GM23338 (cell line): ENCODE measurements at regions not wholly inside any gene's neighbourhood (a gene's known extent, or its start where the extent isn't known, plus 50 kb on each side); places are given as distances from the start of the nearest gene placed in this dataset.

Experiments
- ATAC-seq: fragments of 200-7000 bp; cut with Tn5 transposase; 3 replicates; pipeline ENCODE4 v1.9.1; 2020
- DNase-seq: peaks from one replicate; pipeline ENCODE4 v3.0.0-alpha.2; 2015; ENCODE audit warnings: low spot score
- H2AFZ ChIP-seq: fragments of 200-600 bp; sonication (generic); 2 replicates; pipeline ENCODE4 v1.8.0; 2016; ENCODE audit warnings: antibody characterized with exemption, mild to moderate bottlenecking, moderate library complexity
- H3F3A ChIP-seq: fragments of 200-600 bp; sonication (generic); replicated peaks from 2 replicates; pipeline ENCODE4 v1.8.0; 2017; ENCODE audit warnings: antibody characterized with exemption, mixed run types, low read depth
- H3K27ac ChIP-seq: fragments of 200-600 bp; sonication (generic); 2 replicates; pipeline ENCODE4 v1.6.1; 2016; ENCODE audit warnings: low read depth
- H3K27me3 ChIP-seq: fragments of 200-600 bp; sonication (generic); 2 replicates; pipeline ENCODE4 v1.8.0; 2016; ENCODE audit warnings: mild to moderate bottlenecking, mixed run types, moderate library complexity; ENCODE audit not compliant: insufficient read depth
- H3K36me3 ChIP-seq: fragments of 200-600 bp; sonication (generic); 2 replicates; pipeline ENCODE4 v1.8.0; 2016; ENCODE audit warnings: mild to moderate bottlenecking; ENCODE audit not compliant: insufficient read depth
- H3K4me1 ChIP-seq: fragments of 200-600 bp; sonication (generic); 2 replicates; pipeline ENCODE4 v1.8.0; 2016; ENCODE audit warnings: mild to moderate bottlenecking, moderate library complexity; ENCODE audit not compliant: insufficient read depth
- H3K4me2 ChIP-seq: fragments of 200-600 bp; sonication (generic); 2 replicates; pipeline ENCODE4 v1.7.1; 2017; ENCODE audit warnings: mixed run types
- H3K4me3 ChIP-seq: fragments of 200-600 bp; sonication (generic); 2 replicates; pipeline ENCODE4 v1.6.1; 2016; ENCODE audit warnings: mixed run types
- H3K79me2 ChIP-seq: fragments of 200-600 bp; sonication (generic); replicated peaks from 2 replicates; pipeline ENCODE4 v1.8.0; 2017; ENCODE audit warnings: mild to moderate bottlenecking; ENCODE audit not compliant: insufficient read depth
- H3K9me2 ChIP-seq: fragments of 200-600 bp; sonication (generic); 2 replicates; pipeline ENCODE4 v1.8.0; 2017; ENCODE audit not compliant: insufficient read depth
- H4K20me1 ChIP-seq: fragments of 200-600 bp; sonication (generic); replicated peaks from 2 replicates; pipeline ENCODE4 v1.8.0; 2017; ENCODE audit warnings: mild to moderate bottlenecking; ENCODE audit not compliant: insufficient read depth
- H3K27ac Mint-ChIP-seq: 2 replicates; pipeline ENCODE4 v1.8.0; 2020; ENCODE audit warnings: inconsistent platforms, mild to moderate bottlenecking, moderate library complexity, mixed read lengths
- H3K27me3 Mint-ChIP-seq: 3 replicates; pipeline ENCODE4 v1.8.0; 2022; ENCODE audit warnings: low read depth, mild to moderate bottlenecking, moderate library complexity, mixed read lengths, inconsistent platforms; ENCODE audit not compliant: insufficient read depth, poor library complexity
- H3K36me3 Mint-ChIP-seq: 3 replicates; pipeline ENCODE4 v1.8.0; 2021; ENCODE audit warnings: low read depth, mild to moderate bottlenecking, inconsistent platforms, moderate library complexity, mixed read lengths
- H3K4me1 Mint-ChIP-seq: 3 replicates; pipeline ENCODE4 v1.8.0; 2020; ENCODE audit warnings: mild to moderate bottlenecking, inconsistent platforms, mixed read lengths
- H3K4me3 Mint-ChIP-seq: 3 replicates; pipeline ENCODE4 v1.8.0; 2021; ENCODE audit warnings: moderate library complexity, mild to moderate bottlenecking, inconsistent platforms, mixed read lengths
- H3K9me3 Mint-ChIP-seq: 3 replicates; pipeline ENCODE4 v1.8.0; 2020; ENCODE audit warnings: moderate library complexity, mild to moderate bottlenecking, inconsistent platforms, mixed read lengths
- CREB1 ChIP-seq: fragments of 250-450 bp; sonication (Bioruptor Pico); IDR thresholded peaks from 2 replicates; pipeline ENCODE4 v1.5.0; 2020; ENCODE audit warnings: low read depth, mild to moderate bottlenecking, moderate library complexity
- EZH2 ChIP-seq: fragments of 200-600 bp; sonication (generic); IDR thresholded peaks from one replicate; pipeline ENCODE4 v1.8.0; 2017; ENCODE audit warnings: antibody characterized with exemption, mild to moderate bottlenecking, low read depth; ENCODE audit not compliant: unreplicated experiment
- JUNB ChIP-seq: IDR thresholded peaks from one replicate; pipeline ENCODE4 v1.6.1; 2016; ENCODE audit warnings: antibody characterized with exemption; ENCODE audit not compliant: unreplicated experiment
- POLR2AphosphoS5 ChIP-seq: IDR thresholded peaks from 2 replicates; pipeline ENCODE4 v1.6.1; 2016; ENCODE audit warnings: antibody characterized with exemption, low read depth
- ZNF114 ChIP-seq: fragments of 250-450 bp; sonication (Bioruptor Pico); IDR thresholded peaks from 2 replicates; pipeline ENCODE4 v1.5.0; 2020; ENCODE audit warnings: mild to moderate bottlenecking, moderate library complexity
- ZNF331 ChIP-seq: fragments of 250-450 bp; sonication (Bioruptor Pico); IDR thresholded peaks from 2 replicates; pipeline ENCODE4 v1.5.0; 2020; ENCODE audit warnings: low read depth, mild to moderate bottlenecking, moderate library complexity
- TF ChIP-seq, protein P1 (sequence below): IDR thresholded peaks from one replicate; pipeline ENCODE4 v1.6.1; 2018; ENCODE audit warnings: antibody characterized with exemption; ENCODE audit not compliant: unreplicated experiment
- TF ChIP-seq, protein P2 (sequence below), 2 experiments: fragments of 200-600 bp in 1 of 2; sonication (generic) in 1 of 2; conservative IDR thresholded peaks; 2 replicates each; pipeline versions ENCODE4 v1.5.1 to v1.6.1; 2016 to 2017; ENCODE audit warnings: antibody characterized with exemption in 2 of 2, low read depth in 2 of 2, mild to moderate bottlenecking in 2 of 2, moderate library complexity in 1 of 2
- TF ChIP-seq, protein P3 (sequence below): IDR thresholded peaks from 2 replicates; pipeline ENCODE4 v1.6.1; 2016; ENCODE audit warnings: antibody characterized with exemption

DNA sequence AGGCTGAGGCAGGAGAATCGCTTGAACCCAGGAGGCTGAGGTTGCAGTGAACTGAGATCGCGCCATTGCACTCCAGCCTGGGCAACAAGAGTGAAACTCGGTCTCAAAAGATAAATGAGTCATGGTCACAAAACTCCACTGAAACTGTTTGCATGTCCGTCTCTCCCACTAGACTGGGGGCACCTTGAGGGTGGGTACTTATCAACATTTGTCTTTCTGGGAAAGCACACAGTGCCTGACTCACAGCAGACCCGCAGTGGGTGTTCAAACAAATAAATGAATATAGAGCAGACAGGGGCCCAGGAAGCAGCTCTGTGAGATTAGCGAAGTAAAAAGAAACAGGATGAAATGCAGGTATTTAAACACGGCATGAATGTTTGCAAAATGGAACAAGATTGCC, 211.1 kb upstream of the GATA6 start (continued):
- TF ChIP-seq, protein P1, sequence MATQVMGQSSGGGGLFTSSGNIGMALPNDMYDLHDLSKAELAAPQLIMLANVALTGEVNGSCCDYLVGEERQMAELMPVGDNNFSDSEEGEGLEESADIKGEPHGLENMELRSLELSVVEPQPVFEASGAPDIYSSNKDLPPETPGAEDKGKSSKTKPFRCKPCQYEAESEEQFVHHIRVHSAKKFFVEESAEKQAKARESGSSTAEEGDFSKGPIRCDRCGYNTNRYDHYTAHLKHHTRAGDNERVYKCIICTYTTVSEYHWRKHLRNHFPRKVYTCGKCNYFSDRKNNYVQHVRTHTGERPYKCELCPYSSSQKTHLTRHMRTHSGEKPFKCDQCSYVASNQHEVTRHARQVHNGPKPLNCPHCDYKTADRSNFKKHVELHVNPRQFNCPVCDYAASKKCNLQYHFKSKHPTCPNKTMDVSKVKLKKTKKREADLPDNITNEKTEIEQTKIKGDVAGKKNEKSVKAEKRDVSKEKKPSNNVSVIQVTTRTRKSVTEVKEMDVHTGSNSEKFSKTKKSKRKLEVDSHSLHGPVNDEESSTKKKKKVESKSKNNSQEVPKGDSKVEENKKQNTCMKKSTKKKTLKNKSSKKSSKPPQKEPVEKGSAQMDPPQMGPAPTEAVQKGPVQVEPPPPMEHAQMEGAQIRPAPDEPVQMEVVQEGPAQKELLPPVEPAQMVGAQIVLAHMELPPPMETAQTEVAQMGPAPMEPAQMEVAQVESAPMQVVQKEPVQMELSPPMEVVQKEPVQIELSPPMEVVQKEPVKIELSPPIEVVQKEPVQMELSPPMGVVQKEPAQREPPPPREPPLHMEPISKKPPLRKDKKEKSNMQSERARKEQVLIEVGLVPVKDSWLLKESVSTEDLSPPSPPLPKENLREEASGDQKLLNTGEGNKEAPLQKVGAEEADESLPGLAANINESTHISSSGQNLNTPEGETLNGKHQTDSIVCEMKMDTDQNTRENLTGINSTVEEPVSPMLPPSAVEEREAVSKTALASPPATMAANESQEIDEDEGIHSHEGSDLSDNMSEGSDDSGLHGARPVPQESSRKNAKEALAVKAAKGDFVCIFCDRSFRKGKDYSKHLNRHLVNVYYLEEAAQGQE, result no peak
- TF ChIP-seq, protein P2, sequence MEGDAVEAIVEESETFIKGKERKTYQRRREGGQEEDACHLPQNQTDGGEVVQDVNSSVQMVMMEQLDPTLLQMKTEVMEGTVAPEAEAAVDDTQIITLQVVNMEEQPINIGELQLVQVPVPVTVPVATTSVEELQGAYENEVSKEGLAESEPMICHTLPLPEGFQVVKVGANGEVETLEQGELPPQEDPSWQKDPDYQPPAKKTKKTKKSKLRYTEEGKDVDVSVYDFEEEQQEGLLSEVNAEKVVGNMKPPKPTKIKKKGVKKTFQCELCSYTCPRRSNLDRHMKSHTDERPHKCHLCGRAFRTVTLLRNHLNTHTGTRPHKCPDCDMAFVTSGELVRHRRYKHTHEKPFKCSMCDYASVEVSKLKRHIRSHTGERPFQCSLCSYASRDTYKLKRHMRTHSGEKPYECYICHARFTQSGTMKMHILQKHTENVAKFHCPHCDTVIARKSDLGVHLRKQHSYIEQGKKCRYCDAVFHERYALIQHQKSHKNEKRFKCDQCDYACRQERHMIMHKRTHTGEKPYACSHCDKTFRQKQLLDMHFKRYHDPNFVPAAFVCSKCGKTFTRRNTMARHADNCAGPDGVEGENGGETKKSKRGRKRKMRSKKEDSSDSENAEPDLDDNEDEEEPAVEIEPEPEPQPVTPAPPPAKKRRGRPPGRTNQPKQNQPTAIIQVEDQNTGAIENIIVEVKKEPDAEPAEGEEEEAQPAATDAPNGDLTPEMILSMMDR (conservative IDR thresholded peaks at IDR 0.05; ENCODE audit: low read depth in 2 of 2), result no peak

DNA sequence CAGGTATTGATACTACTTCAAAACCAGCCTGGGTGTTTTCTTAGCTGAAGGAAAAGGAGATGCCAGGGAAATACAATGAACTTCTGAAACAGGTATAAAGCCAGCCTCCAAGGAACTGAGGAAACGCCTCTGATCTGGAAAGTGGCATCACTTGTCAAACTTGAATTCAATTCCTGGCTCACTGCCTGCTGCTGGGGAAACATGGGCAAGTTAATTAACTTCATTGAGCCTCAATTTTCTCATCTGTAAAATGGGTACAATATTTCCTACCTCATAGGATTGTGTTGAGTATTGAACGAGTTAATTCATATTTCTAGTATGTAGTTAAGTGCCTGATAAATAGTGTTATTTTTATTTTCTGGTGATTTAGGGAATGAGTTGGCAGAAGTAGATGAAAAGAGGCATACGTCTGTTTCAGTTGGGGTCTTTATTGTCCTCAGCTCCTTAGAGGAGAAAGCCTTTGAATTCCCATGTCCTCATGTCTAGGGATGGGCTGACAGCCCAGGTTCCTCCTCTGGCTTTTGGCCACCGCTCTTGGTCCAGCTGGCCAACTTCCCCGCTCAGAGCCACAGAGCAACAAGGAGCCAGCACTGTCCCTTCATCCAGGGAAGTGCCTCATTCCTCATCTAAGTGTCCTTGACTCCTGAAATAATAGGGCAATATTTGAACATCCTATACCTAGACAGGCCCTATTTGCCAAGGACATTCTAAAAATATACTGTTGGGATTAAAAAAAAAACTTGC, 210.5 kb upstream of the GATA6 start:
- Histone ChIP-seq H3F3A (no peaks in the 10 kb centered on the region), H4K20me1 (no peaks in the 10 kb centered on the region), H2AFZ (no peak overlapping the region), H3K79me2 (no peaks in the 10 kb centered on the region), H3K27me3 (no peaks in the 10 kb centered on the region), H3K27ac (no peak overlapping the region), H3K4me1 (no peaks in the 10 kb centered on the region), H3K4me2 (no peak overlapping the region), H3K36me3 (no peaks in the 10 kb centered on the region), H3K4me3 (no peak overlapping the region), H3K9me2 (no peaks in the 10 kb centered on the region)
- Mint-ChIP-seq H3K4me1 (no peaks in the 10 kb centered on the region), H3K27me3 (peaks cover 10% of the 10 kb centered on the region), H3K4me3 (no peak overlapping the region), H3K9me3 (peaks cover 2% of the 10 kb centered on the region; the same call in 2 of the 3 replicates), H3K36me3 (no peaks in the 10 kb centered on the region), H3K27ac (no peak overlapping the region)
- ATAC-seq (no peak), DNase-seq (no peak)
- TF ChIP-seq, protein P1, result no peak
- TF ChIP-seq, protein P2 (conservative IDR thresholded peaks at IDR 0.05; ENCODE audit: low read depth in 2 of 2), result no peak
- no peak for TF ChIP-seq JUNB
- no peak for TF ChIP-seq ZNF331 (CRISPR knock-in tag)
- TF ChIP-seq POLR2AphosphoS5, result no peak
- no peak for TF ChIP-seq CREB1 (CRISPR knock-in tag)
- TF ChIP-seq, protein P3, sequence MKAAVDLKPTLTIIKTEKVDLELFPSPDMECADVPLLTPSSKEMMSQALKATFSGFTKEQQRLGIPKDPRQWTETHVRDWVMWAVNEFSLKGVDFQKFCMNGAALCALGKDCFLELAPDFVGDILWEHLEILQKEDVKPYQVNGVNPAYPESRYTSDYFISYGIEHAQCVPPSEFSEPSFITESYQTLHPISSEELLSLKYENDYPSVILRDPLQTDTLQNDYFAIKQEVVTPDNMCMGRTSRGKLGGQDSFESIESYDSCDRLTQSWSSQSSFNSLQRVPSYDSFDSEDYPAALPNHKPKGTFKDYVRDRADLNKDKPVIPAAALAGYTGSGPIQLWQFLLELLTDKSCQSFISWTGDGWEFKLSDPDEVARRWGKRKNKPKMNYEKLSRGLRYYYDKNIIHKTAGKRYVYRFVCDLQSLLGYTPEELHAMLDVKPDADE, result no peak
- TF ChIP-seq EZH2, result no peak
- TF ChIP-seq ZNF114 (CRISPR knock-in tag), result no peak
